GM18873 (cell line): ENCODE measurements at regions not wholly inside any gene's neighbourhood (a gene's known extent, or its start where the extent isn't known, plus 50 kb on each side); places are given as distances from the start of the nearest gene placed in this dataset.

Experiments used
- ATAC-seq: cut with Tn5 transposase; IDR thresholded peaks from one replicate; pipeline ENCODE4 v1.9.1; 2021; ENCODE audit warnings: mild to moderate bottlenecking, moderate library complexity, moderate number of reproducible peaks; ENCODE audit not compliant: unreplicated experiment, low FRiP score

DNA sequence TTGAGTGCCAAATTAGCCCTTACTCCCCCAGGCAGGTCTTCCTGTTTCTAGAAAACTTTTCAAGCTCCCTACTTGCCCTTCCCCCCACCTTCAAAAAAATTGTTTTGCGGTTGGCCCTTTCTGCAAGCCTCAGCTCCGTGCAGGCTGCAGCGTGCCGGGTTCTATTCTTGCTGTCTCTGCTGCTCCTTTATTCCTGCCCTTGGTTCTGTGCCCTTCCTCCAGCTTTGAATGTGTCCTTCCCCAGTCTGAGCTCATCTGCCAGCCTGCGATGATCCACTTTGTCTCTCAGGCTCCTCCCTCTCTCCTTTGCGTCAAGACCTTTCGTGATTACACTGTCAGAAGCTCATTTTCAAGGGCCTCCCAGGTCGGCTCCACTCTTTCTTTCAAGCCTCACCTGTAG, 98.6 kb downstream of the IRF2BPL start:
- no peak for ATAC-seq

DNA sequence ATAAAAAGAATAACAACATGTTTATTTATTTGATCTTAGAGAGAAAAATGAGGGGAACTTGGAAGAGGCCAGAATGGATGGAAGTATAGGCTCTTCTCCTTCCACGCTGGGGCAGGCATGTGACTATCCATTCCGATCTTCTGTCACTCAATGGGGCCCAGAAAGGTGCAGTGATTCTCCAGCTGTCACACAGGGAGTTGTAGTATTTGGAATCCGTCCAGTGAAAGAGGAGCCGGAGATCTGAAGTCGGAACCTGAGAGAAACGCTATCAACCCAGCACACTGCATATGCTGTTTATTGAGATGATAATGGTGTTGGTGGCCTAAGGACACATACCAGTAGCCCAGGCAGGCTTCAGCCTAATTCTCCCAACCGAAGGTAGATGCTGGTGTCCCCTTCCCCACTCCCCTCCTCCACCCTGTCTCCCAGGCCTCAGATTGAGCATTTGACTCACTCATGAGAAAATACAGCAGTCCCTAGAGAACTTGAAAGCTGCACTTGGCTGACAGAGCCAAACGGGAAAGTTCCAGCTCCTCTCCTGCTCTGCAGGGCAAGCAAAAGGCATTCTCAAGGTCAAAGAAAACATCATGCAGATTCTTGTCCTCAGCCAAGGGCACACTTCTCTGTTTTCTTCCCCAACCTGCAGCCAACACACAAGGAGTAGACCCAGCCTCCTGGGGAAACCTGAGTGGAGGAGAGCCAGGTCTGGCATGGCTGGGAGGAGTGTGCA, 100.4 kb downstream of the IRF2BPL start:
- ATAC-seq = no peak

GRCh38 chr14:76926521-76927251, 100.5 kb downstream of the LRRC74A start:
- ATAC-seq = no peak

- ATAC-seq = no peak
These were observed 98.9 kb downstream of the LRRC74A start for GRCh38 chr14:76925097-76925441.

DNA sequence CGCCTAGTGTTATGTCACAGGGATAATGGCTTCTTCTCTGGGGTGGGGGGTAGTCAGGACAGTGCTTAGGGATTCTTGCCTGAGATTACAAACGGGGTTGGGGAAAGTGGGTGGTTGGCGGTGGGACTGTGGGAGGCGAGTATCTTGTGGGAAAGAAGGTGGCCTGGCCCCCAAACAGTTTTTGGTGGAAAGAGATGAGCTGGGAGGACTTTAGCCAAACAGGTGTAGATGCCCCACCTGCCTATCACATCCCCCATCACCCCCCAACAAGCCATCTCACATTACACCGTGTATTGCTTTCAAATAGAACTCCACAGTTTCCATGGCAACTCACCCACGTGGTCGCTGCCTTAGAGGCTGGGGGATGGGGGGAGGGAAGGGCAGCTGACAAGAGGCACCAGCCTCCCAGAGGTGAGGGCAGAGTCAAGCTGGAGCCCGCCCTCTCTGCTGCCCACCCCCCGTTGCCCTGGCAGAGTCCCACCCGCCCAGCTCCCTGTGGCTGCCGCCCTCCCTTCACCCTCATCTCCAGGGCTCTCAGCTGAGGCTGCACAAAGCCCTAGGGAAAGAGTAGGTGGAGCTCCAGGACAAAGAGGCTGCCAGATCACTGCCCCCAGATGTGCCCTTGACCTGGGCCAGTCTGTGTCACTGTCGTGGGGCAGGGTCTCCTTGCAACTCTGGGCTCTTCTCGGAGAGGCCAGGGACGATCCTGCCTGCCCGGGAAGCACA, 98.3 kb downstream of the LRRC74A start:
- ATAC-seq = no peak

- ATAC-seq = no peak
These were observed 97.5 kb downstream of the LRRC74A start for GRCh38 chr14:76923431-76924370.

DNA sequence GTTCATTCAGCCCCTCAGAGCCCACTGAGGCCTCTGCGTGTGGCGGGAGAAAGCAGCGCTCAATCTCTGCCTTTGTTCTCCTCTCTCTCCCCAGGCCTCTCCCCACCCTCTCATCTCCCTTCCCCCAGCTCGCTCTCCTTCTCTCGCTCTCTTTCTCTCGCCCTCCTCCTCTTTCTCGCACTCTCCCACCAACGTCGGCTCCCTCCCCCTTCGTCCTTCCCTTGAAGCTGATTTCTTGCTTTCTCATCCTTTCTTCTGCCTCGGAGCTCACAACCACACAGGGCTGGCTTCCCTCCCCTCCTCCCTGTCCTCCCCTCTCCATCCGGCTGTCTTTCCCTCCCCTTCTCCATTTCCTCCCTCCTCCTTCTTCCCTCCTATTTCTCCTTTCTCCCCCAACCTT, 96.4 kb downstream of the LRRC74A start:
- ATAC-seq = no peak

DNA sequence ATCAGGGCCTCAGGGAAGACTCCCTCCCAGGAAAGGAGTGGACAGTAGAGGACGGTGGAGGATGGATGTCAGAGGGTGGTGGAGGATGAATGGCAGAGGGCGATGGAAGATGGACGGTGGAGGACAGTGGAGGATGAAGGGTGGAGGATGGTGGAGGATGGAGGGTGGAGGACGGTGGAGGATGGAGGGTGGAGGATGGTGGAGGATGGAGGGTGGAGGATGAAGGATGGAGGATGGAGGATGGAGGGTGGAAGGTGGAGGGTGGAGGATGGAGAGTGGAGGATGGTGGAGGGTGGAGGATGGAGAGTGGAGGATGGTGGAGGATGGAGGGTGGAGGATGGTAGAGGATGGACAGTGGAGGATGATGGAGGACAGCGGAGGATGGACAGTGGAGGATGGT, 95.9 kb downstream of the LRRC74A start:
- ATAC-seq = no peak

DNA sequence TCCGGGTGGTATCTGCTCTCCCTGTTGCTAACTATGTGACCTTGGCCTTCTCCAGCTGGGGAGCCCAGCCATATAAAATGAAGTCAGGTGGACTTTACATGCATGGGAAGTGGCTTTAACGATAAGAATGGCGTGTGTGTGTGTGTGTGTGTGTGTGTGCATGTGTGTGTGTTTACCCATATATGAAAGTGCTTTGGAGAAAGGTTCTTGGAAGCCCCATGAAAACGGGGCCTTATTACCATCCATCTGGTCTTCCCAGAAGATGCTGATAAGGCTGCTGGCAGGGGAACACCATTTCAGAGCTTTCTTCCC, 94.8 kb downstream of the LRRC74A start:
- ATAC-seq = no peak

GRCh38 chr14:76920331-76921087, 94.3 kb downstream of the LRRC74A start:
- no peak for ATAC-seq

- ATAC-seq = no peak
These were observed 93.5 kb downstream of the LRRC74A start for GRCh38 chr14:76919431-76920330.
